A673 (cell line): ENCODE measurements at regions not wholly inside any gene's neighbourhood (a gene's known extent, or its start where the extent isn't known, plus 50 kb on each side); places are given as distances from the start of the nearest gene placed in this dataset.

Experiments used
- BruUV-seq: library from RNA; stranded (reverse); fragments of 400-500 nt; replicated peaks from 2 replicates; lab custom pipeline; 2021; lab: Mats Ljungman, UMichigan
- CTCF ChIA-PET: fragments of 300-600 bp; sonication (Branson Sonifier 250); formaldehyde crosslinking; loops from one replicate; lab custom pipeline; 2022; ENCODE audit warnings: antibody characterized with exemption; lab: Charles Lee
- POLR2A ChIA-PET: fragments of 300-600 bp; sonication (Branson Sonifier 250); formaldehyde crosslinking; loops from one replicate; lab custom pipeline; 2022; ENCODE audit warnings: antibody characterized with exemption; ENCODE audit not compliant: low non-redundant PET; lab: Charles Lee
- DNase-seq: peaks from one replicate; pipeline ENCODE4 v3.0.0-alpha.2; 2015; ENCODE audit warnings: low spot score
- H3K27ac ChIP-seq: fragments of 200-600 bp; sonication (generic); 2 replicates; pipeline ENCODE4 v1.5.1; 2016; ENCODE audit warnings: mixed run types, low read depth, mild to moderate bottlenecking, mixed read lengths, antibody characterized with exemption, low read length; ENCODE audit not compliant: poor library complexity, severe bottlenecking
- H3K27me3 ChIP-seq: fragments of 200-600 bp; sonication (generic); replicated peaks from 2 replicates; pipeline ENCODE4 v1.6.1; 2017; ENCODE audit warnings: mixed run types, low read depth, mild to moderate bottlenecking, mixed read lengths, antibody characterized with exemption, low read length; ENCODE audit not compliant: insufficient read depth, poor library complexity
- H3K36me3 ChIP-seq: fragments of 200-600 bp; sonication (generic); 2 replicates; pipeline ENCODE4 v1.6.1; 2016; ENCODE audit warnings: mixed run types, mild to moderate bottlenecking, mixed read lengths, antibody characterized with exemption, low read length; ENCODE audit not compliant: insufficient read depth, poor library complexity, severe bottlenecking
- H3K4me1 ChIP-seq: fragments of 200-600 bp; sonication (generic); 2 replicates; pipeline ENCODE4 v1.6.1; 2017; ENCODE audit warnings: mixed run types, mild to moderate bottlenecking, mixed read lengths, antibody characterized with exemption, low read length; ENCODE audit not compliant: insufficient read depth, poor library complexity, severe bottlenecking
- H3K4me3 ChIP-seq: fragments of 200-600 bp; sonication (generic); 2 replicates; pipeline ENCODE4 v1.5.1; 2016; ENCODE audit warnings: low read depth, mixed run types, mild to moderate bottlenecking, mixed read lengths, low read length; ENCODE audit not compliant: poor library complexity, severe bottlenecking
- H3K9me3 ChIP-seq: fragments of 200-600 bp; sonication (generic); 2 replicates; pipeline ENCODE4 v1.6.1; 2016; ENCODE audit warnings: mixed run types, low read depth, mild to moderate bottlenecking, mixed read lengths, antibody characterized with exemption, low read length; ENCODE audit not compliant: poor library complexity, severe bottlenecking
- CTCF ChIP-seq: fragments of 300-800, 200-600 bp; sonication (generic); conservative IDR thresholded peaks from 2 replicates; pipeline ENCODE4 v1.5.1; 2017; ENCODE audit warnings: low read depth, mild to moderate bottlenecking, antibody characterized with exemption, low read length, moderate library complexity, mixed read lengths
- EZH2 ChIP-seq: fragments of 200-600 bp; sonication (generic); IDR thresholded peaks from 2 replicates; pipeline ENCODE4 v1.6.1; 2017; ENCODE audit warnings: borderline replicate concordance, low read depth, mild to moderate bottlenecking, mixed read lengths, antibody characterized with exemption, low read length; ENCODE audit not compliant: poor library complexity, severe bottlenecking
- intact Hi-C: fragments of 100-400 bp; cut with micrococcal nuclease; formaldehyde crosslinking; loops from one replicate; pipeline ENCODE4 v1.10.0; 2022; ENCODE audit not compliant: unreplicated experiment

- BruUV-seq = no TSS peak
- POLR2A ChIA-PET = no interaction called here
- Histone ChIP-seq H3K9me3 (no peaks in the 10 kb centered on the region), H3K4me3 (no peak overlapping the region), H3K27me3 (peaks cover 36% of the 10 kb centered on the region), H3K36me3 (no peaks in the 10 kb centered on the region), H3K4me1 (no peaks in the 10 kb centered on the region), H3K27ac (no peak overlapping the region)
- TF ChIP-seq CTCF (no peak), EZH2 (no peak)
- CTCF ChIA-PET = no interaction called here
- DNase-seq = no peak
- intact Hi-C loops = no loop called here
Observed at GRCh38 chr9:73423891-73424290, 272.2 kb downstream of the ANXA1 start.

- Histone ChIP-seq H3K9me3 (no peaks in the 10 kb centered on the region), H3K36me3 (no peaks in the 10 kb centered on the region), H3K27ac (no peak overlapping the region), H3K4me1 (no peaks in the 10 kb centered on the region), H3K4me3 (no peak overlapping the region), H3K27me3 (peaks cover 37% of the 10 kb centered on the region)
- no peak for DNase-seq
- TF ChIP-seq CTCF = no peak
- no peak for TF ChIP-seq EZH2
- CTCF ChIA-PET = no interaction called here
- no TSS peak for BruUV-seq
- intact Hi-C loops = no loop called here
- POLR2A ChIA-PET = no interaction called here
Observed at GRCh38 chr9:73426269-73426668, 274.6 kb downstream of the ANXA1 start.

GRCh38 chr9:73434826-73435225 lies 283.2 kb downstream of the ANXA1 start:
- DNase-seq = peak; percentile 5
- CTCF ChIA-PET = no interaction called here
- intact Hi-C loops = loop anchor here (10.0 kb wide), 1 partner anchor 230 kb away; no protein-coding TSS in a partner anchor
- Histone ChIP-seq H3K4me1 (no peaks in the 10 kb centered on the region), H3K4me3 (no peak overlapping the region), H3K27ac (no peak overlapping the region), H3K9me3 (no peaks in the 10 kb centered on the region), H3K27me3 (peaks cover 8% of the 10 kb centered on the region), H3K36me3 (no peaks in the 10 kb centered on the region)
- TF ChIP-seq CTCF = no peak
- no peak for TF ChIP-seq EZH2
- POLR2A ChIA-PET = no interaction called here
- no TSS peak for BruUV-seq
